Mammary epithelial cell (primary cell): ENCODE measurements at regions not wholly inside any gene's neighbourhood (a gene's known extent, or its start where the extent isn't known, plus 50 kb on each side); places are given as distances from the start of the nearest gene placed in this dataset.

Experiments
- EZH2 ChIP-seq: IDR thresholded peaks from 2 replicates; pipeline ENCODE4 v1.6.1; 2012; ENCODE audit warnings: low read length, inconsistent platforms, borderline replicate concordance
- TF ChIP-seq, protein P1 (sequence below), 2 donors: IDR thresholded peaks in 1 of 2; conservative IDR thresholded peaks in 1 of 2; 2 replicates each; pipeline ENCODE4 v1.5.1; 2011 to 2012; ENCODE audit warnings: inconsistent platforms in 2 of 2, low read length in 2 of 2, mild to moderate bottlenecking in 2 of 2, control low read depth in 1 of 2, low read depth in 1 of 2; ENCODE audit not compliant: insufficient read depth in 1 of 2; ENCODE audit errors: extremely low read depth in 1 of 2

DNA sequence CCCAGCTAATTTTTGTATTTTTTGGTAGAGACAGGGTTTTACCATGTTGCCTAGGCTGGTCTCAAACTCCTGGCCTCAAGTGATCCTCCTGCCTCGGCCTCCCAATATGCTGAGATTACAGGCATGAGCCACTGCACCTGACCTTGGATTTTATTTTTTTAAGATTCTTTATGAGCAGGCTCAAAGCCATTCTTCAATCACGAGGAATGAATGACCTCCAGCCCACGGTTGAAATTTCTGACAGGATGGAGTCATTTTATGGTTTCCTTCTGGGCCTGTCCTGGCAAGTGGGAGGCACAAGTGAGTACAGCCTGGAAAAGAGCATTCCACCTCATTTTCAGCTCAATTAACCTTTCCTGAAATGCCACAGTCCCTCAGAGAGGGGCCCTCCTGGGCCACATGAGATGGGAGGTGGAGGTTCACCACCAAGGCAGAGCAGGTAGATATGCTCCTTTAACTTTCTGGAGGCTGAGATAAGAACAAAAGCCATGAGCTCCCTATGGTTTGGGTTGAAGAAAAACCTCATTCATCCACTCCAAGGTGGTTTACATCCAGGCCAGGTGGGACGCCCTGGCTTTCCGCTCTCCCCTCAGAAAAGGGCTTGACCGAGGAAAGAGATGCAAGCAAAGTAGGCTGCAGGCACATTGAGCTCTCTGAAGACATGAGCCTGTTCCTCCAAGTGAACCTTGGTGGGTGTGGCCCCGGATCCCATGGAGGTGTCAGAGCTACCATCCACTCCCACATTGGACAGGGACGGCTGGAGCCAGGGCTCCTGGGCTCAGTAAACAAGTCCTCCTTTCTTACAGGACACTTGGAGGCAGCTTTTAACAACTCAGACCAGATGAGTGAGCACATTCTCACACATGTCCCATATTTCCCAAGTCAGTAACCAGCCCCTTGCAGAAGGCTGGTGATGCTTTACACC, 208.5 kb upstream of the SSTR4 start:
- TF ChIP-seq, protein P1, sequence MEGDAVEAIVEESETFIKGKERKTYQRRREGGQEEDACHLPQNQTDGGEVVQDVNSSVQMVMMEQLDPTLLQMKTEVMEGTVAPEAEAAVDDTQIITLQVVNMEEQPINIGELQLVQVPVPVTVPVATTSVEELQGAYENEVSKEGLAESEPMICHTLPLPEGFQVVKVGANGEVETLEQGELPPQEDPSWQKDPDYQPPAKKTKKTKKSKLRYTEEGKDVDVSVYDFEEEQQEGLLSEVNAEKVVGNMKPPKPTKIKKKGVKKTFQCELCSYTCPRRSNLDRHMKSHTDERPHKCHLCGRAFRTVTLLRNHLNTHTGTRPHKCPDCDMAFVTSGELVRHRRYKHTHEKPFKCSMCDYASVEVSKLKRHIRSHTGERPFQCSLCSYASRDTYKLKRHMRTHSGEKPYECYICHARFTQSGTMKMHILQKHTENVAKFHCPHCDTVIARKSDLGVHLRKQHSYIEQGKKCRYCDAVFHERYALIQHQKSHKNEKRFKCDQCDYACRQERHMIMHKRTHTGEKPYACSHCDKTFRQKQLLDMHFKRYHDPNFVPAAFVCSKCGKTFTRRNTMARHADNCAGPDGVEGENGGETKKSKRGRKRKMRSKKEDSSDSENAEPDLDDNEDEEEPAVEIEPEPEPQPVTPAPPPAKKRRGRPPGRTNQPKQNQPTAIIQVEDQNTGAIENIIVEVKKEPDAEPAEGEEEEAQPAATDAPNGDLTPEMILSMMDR (conservative IDR thresholded peaks at IDR 0.05 in 1 of 2, IDR thresholded peaks at IDR 0.05 in 1 of 2; ENCODE audit: extremely low read depth in 1 of 2, insufficient read depth in 1 of 2, low read depth in 1 of 2, low read length in 2 of 2) = no peak
- TF ChIP-seq EZH2 = no peak
